ENCODE measurements at regions not wholly inside any gene's neighbourhood (a gene's known extent, or its start where the extent isn't known, plus 50 kb on each side); places are given as distances from the start of the nearest gene placed in this dataset.

DNA sequence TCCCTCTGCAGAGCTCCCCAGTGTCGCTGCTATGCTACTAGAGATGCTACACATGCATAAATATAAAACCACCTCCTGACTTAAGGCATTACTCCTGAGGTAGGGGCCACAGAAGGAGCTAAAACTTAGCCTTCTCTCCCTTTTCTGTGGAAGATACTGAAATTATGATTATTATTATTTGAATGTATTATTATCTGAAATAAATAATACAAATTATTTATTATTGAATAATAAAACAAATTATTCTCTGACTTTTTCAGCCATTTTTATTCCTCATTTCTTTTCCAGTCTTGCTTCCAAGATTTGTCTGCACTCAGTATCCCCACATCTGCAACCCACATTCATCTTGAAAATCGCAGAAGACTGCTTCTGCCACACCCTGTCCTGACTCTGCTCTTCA, 414.9 kb upstream of the ACO1 start:
- no peaks in the 10 kb centered on the region for H3K9me3 ChIP-seq
- intact Hi-C loops (cut with DNase I) = no loop called here
- TF ChIP-seq POLR2A (IDR thresholded peaks at IDR 0.05) = no peak
- TF ChIP-seq CTCF (IDR thresholded peaks at IDR 0.05) = no peak
- no peak for TF ChIP-seq POLR2AphosphoS5 (IDR thresholded peaks at IDR 0.05)
- no peak overlapping the region for H3K4me3 ChIP-seq
- WGBS = 73% methylated on average over 2 of the region's 2 CpGs
- no peak overlapping the region for H3K27ac ChIP-seq
- H3K4me1 ChIP-seq (replicated peaks) = no peaks in the 10 kb centered on the region
- DNase-seq (ENCODE audit: low spot score) = no peak
- no peaks in the 10 kb centered on the region for H3K36me3 ChIP-seq
- H3K27me3 ChIP-seq (replicated peaks; ENCODE audit: insufficient read depth) = no peaks in the 10 kb centered on the region

DNA sequence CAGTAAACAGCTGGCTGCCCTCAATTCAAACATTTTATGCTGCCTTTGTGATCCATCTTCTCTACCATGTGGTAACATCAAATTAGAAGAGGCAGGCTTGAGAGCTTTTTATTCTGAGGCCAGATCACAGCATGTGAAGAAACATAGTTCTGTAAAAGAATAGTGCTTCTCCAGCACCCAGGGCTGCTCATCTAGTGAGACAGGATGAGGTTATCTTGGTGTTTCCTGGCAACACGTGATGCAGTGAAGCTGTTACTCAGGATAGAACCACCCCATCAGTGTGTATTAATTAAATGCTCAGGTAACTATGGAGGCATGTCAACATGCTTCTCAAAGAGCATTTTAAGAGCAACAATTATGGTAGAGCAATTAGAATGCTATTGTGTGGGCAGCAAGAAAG, 400.5 kb upstream of the ACO1 start:
- WGBS = 26% methylated on average over 1 of the region's 1 CpG
- no peaks in the 10 kb centered on the region for H3K27me3 ChIP-seq (replicated peaks; ENCODE audit: insufficient read depth)
- no peaks in the 10 kb centered on the region for H3K36me3 ChIP-seq
- H3K27ac ChIP-seq = no peak overlapping the region
- TF ChIP-seq CTCF (IDR thresholded peaks at IDR 0.05) (no peak), POLR2A (IDR thresholded peaks at IDR 0.05) (no peak), POLR2AphosphoS5 (IDR thresholded peaks at IDR 0.05) (no peak)
- DNase-seq (ENCODE audit: low spot score) = no peak
- H3K9me3 ChIP-seq = no peaks in the 10 kb centered on the region
- H3K4me3 ChIP-seq = no peak overlapping the region
- no peaks in the 10 kb centered on the region for H3K4me1 ChIP-seq (replicated peaks)
- intact Hi-C loops (cut with DNase I) = no loop called here

DNA sequence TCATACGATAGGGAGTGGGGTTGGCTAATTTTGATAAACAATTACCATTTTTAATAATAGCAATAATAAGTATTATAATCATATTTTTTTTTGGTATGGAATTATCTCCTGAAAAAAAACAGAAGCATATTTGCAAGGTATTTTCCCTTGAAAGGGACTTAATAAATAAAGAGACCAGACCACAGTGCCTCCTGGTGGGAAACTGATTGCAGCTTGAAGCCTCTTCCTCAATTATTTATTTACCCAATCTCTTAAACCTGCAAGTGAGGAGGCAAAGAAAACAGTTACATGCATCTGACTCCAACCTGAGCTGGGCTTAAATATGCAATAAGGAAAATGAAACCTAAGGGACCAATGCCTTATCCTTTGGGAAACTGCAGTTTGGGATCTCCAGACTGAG, 388.1 kb upstream of the ACO1 start:
- Histone ChIP-seq H3K36me3 (no peaks in the 10 kb centered on the region), H3K4me1 (replicated peaks) (no peaks in the 10 kb centered on the region), H3K27me3 (replicated peaks; ENCODE audit: insufficient read depth) (no peaks in the 10 kb centered on the region), H3K4me3 (no peak overlapping the region), H3K9me3 (no peaks in the 10 kb centered on the region), H3K27ac (no peak overlapping the region)
- DNase-seq (ENCODE audit: low spot score) = no peak
- intact Hi-C loops (cut with DNase I) = no loop called here
- TF ChIP-seq POLR2AphosphoS5 (IDR thresholded peaks at IDR 0.05) (no peak), POLR2A (IDR thresholded peaks at IDR 0.05) (no peak), CTCF (IDR thresholded peaks at IDR 0.05) (no peak)
- 76% methylated on average over 1 of the region's 1 CpG for WGBS

DNA sequence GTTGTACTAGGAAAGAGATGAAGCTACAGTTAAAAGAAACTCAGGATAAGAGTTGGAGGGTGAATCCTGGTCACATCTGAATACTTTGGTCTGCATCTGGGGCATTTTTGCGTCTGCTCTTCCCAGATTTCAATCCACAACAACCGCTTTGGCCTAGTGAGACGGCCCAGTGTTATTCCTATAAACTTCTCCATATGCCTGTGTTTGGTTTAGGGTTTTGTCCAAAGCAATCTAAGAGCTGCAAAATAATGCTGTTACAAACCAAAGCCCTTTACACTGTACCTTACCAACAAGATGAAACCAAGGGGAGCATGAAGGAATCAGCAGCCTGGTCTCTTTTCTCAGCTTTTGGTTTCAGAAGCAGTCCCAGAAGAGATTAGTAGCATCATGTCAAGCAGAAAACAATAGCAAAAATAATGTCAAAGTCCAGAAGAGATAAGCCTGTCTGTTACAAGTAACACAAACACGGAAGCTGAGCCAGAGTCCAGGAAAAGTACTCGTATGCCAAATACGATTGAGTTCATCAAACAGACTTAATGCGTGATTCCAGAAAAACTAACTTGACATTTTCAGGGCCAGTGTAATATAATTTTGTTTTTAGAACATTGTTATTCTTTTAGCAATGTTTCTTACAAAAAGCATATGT, 379.9 kb upstream of the ACO1 start:
- H3K9me3 ChIP-seq = no peaks in the 10 kb centered on the region
- H3K4me1 ChIP-seq (replicated peaks) = no peaks in the 10 kb centered on the region
- no peak for TF ChIP-seq CTCF (IDR thresholded peaks at IDR 0.05)
- TF ChIP-seq POLR2A (IDR thresholded peaks at IDR 0.05) = no peak
- no peak for TF ChIP-seq POLR2AphosphoS5 (IDR thresholded peaks at IDR 0.05)
- H3K4me3 ChIP-seq = no peak overlapping the region
- H3K36me3 ChIP-seq = no peaks in the 10 kb centered on the region
- H3K27ac ChIP-seq = no peak overlapping the region
- intact Hi-C loops (cut with DNase I) = no loop called here
- no peaks in the 10 kb centered on the region for H3K27me3 ChIP-seq (replicated peaks; ENCODE audit: insufficient read depth)
- WGBS = 58% methylated on average over 7 of the region's 7 CpGs
- no peak for DNase-seq (ENCODE audit: low spot score)

DNA sequence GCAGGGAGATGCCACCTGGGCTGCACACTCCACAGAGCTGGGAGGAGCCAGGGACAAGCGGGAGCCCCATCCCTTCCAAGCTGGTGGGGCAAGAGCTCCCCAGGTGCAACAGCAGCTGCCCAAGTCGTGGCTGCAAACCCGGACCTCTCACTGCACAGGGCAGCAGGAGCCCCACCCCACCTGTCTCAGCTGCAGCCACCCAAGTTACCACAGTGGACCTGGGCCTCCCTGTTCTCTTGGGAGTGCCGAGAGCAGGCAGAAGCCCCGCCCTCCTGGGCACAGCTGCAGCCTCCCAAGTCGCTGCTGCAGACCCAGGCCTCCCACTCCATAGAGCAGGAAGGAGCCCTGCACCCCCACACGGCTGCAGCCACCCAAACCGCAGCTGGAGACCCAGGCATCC, 374.1 kb upstream of the ACO1 start:
- TF ChIP-seq POLR2A (IDR thresholded peaks at IDR 0.05) (no peak), POLR2AphosphoS5 (IDR thresholded peaks at IDR 0.05) (no peak), CTCF (IDR thresholded peaks at IDR 0.05) (no peak)
- no peak overlapping the region for H3K27ac ChIP-seq
- no peaks in the 10 kb centered on the region for H3K4me1 ChIP-seq (replicated peaks)
- DNase-seq (ENCODE audit: low spot score) = no peak
- H3K36me3 ChIP-seq = no peaks in the 10 kb centered on the region
- intact Hi-C loops (cut with DNase I) = no loop called here
- WGBS = 95% methylated on average over 3 of the region's 8 CpGs
- H3K27me3 ChIP-seq (replicated peaks; ENCODE audit: insufficient read depth) = no peaks in the 10 kb centered on the region
- no peaks in the 10 kb centered on the region for H3K9me3 ChIP-seq
- H3K4me3 ChIP-seq = no peak overlapping the region

Data from prostate gland (tissue), 2 donors.